H1 (cell line): ENCODE measurements at regions not wholly inside any gene's neighbourhood (a gene's known extent, or its start where the extent isn't known, plus 50 kb on each side); places are given as distances from the start of the nearest gene placed in this dataset.

Experiments used
- FOSL1 ChIP-seq: IDR thresholded peaks from 2 replicates; pipeline ENCODE4 v1.6.1; 2011; ENCODE audit warnings: mild to moderate bottlenecking, low read depth, low read length, moderate library complexity; ENCODE audit not compliant: insufficient read depth
- JUND ChIP-seq: IDR thresholded peaks from 2 replicates; pipeline ENCODE4 v1.6.1; 2011; ENCODE audit warnings: mild to moderate bottlenecking, improper control_type of control experiment, low read length
- TAF1 ChIP-seq: IDR thresholded peaks from 2 replicates; pipeline ENCODE4 v1.6.1; 2011; ENCODE audit warnings: mild to moderate bottlenecking, low read depth, low read length
- TF ChIP-seq, protein P1 (sequence below): IDR thresholded peaks from 2 replicates; pipeline ENCODE4 v1.6.1; 2012; ENCODE audit warnings: inconsistent platforms

DNA sequence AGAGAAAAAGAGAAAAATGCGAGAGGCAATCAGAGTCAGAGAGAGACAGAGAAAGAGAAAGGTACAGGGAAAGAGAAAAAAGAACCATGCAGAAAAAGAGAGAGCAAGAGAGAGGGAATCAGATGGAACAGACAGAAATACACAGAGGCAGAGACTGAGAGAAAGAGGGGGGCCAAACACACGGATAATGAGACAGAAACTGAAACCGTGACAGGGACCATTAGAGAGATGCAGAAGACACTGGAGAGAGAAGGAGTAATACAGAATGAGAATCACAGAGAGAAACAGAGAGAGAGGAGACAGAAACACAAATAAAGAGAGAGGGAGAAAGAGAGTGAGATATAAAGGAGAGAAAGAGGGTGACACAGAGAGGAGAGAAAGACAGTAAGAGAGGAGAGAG lies 412.1 kb upstream of the USP9Y start (continued):
- TF ChIP-seq JUND (no peak), TAF1 (no peak), FOSL1 (no peak)
- TF ChIP-seq, protein P1, sequence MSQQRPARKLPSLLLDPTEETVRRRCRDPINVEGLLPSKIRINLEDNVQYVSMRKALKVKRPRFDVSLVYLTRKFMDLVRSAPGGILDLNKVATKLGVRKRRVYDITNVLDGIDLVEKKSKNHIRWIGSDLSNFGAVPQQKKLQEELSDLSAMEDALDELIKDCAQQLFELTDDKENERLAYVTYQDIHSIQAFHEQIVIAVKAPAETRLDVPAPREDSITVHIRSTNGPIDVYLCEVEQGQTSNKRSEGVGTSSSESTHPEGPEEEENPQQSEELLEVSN, result no peak
